Gastrocnemius medialis (tissue), 4 donors: ENCODE measurements at regions not wholly inside any gene's neighbourhood (a gene's known extent, or its start where the extent isn't known, plus 50 kb on each side); places are given as distances from the start of the nearest gene placed in this dataset.

Experiments
- ATAC-seq, 2 donors: fragments of 150-250 bp; one replicate each; pipeline ENCODE4 v1.9.1; 2016
- DNase-seq, 2 donors: peaks; one replicate each; pipeline ENCODE4 v3.0.0-alpha.2; 2019
- H3K27ac ChIP-seq, 4 donors: fragments of 200-600 bp; sonication (generic); 1 replicate in 1 of 4; 2 replicates in 3 of 4; pipeline ENCODE4 v1.5.1; 2016 to 2018; ENCODE audit warnings: mild to moderate bottlenecking in 2 of 4, moderate library complexity in 1 of 4
- H3K27me3 ChIP-seq, 3 donors: fragments of 200-600 bp; sonication (generic) in 2 of 3; 1 replicate in 1 of 3; 2 replicates in 2 of 3; pipeline versions ENCODE4 v1.5.1 to v1.6.0; 2016 to 2019; ENCODE audit warnings: mild to moderate bottlenecking in 1 of 3, moderate library complexity in 1 of 3
- H3K36me3 ChIP-seq, 2 donors: fragments of 200-600 bp; sonication (generic) in 1 of 2; one replicate each; pipeline ENCODE4 v1.5.1; 2017 to 2018
- H3K4me1 ChIP-seq, 2 donors: fragments of 200-600 bp; sonication (generic) in 1 of 2; one replicate each; pipeline ENCODE4 v1.5.1; 2016 to 2017; ENCODE audit warnings: mild to moderate bottlenecking in 2 of 2
- H3K4me3 ChIP-seq, 4 donors: fragments of 200-600 bp; sonication (generic) in 3 of 4; 1 replicate in 1 of 4; 2 replicates in 3 of 4; pipeline ENCODE4 v1.5.1; 2016 to 2019; ENCODE audit warnings: mild to moderate bottlenecking in 2 of 4
- H3K9me3 ChIP-seq, 3 donors: fragments of 200-600 bp; sonication (generic) in 2 of 3; 1 replicate in 1 of 3; 2 replicates in 2 of 3; pipeline ENCODE4 v1.5.1; 2016 to 2019
- POLR2A ChIP-seq, 2 donors: fragments of 450-650 bp; IDR thresholded peaks; one replicate each; pipeline ENCODE4 v1.6.1; 2017; ENCODE audit warnings: antibody characterized with exemption in 2 of 2, mild to moderate bottlenecking in 2 of 2, moderate library complexity in 2 of 2
- in situ Hi-C, 4 donors: fragments of 200-750 bp; cut with MboI; loops; one replicate each; pipeline versions ENCODE4 v1.15.0 to v1.8.0; 2017; ENCODE audit warnings: low sequenced_read_pairs in 4 of 4
- intact Hi-C: fragments of 100-400 bp; cut with DNase I; formaldehyde crosslinking; loops from one replicate; pipeline ENCODE4 v1.15.1; 2023; ENCODE audit warnings: low total_unique reads
- TF ChIP-seq, protein P1 (sequence below), 5 experiments: fragments of 450-650 bp in 3 of 5; fragments of 200-600 bp in 2 of 5; sonication (generic) in 2 of 5; IDR thresholded peaks in 4 of 5; conservative IDR thresholded peaks in 1 of 5; 1 replicate in 4 of 5; 2 replicates in 1 of 5; pipeline ENCODE4 v1.5.1; 2016 to 2019; ENCODE audit warnings: antibody characterized with exemption in 5 of 5, mild to moderate bottlenecking in 3 of 5, moderate library complexity in 3 of 5

DNA sequence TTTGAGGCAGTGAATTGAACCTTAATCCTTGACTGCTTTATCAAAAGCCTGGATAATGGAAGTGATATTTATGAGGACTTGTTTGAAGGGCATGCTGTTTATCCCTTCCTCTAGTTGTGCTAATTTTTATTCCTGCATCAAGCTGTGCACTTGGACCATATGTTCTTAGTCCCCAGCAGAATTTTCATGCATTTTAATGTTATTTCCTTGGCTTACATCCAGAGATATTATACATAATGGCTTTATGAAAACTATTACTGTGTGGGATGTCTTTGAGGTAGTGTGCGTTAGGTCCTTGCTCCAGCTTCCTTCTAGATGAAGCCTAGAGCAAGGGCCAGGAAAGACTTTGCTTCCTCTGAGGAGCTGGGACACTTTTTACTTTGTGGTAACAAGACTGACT, 378.4 kb downstream of the LPIN1 start:
- ATAC-seq (no peak), DNase-seq (no peak)
- Histone ChIP-seq H3K36me3 (no peaks in the 10 kb centered on the region), H3K9me3 (no peaks in the 10 kb centered on the region), H3K27me3 (no peaks in the 10 kb centered on the region), H3K4me1 (no peaks in the 10 kb centered on the region), H3K27ac (no peak overlapping the region), H3K4me3 (no peak overlapping the region)
- no peak for TF ChIP-seq POLR2A (IDR thresholded peaks at IDR 0.05)
- TF ChIP-seq, protein P1, sequence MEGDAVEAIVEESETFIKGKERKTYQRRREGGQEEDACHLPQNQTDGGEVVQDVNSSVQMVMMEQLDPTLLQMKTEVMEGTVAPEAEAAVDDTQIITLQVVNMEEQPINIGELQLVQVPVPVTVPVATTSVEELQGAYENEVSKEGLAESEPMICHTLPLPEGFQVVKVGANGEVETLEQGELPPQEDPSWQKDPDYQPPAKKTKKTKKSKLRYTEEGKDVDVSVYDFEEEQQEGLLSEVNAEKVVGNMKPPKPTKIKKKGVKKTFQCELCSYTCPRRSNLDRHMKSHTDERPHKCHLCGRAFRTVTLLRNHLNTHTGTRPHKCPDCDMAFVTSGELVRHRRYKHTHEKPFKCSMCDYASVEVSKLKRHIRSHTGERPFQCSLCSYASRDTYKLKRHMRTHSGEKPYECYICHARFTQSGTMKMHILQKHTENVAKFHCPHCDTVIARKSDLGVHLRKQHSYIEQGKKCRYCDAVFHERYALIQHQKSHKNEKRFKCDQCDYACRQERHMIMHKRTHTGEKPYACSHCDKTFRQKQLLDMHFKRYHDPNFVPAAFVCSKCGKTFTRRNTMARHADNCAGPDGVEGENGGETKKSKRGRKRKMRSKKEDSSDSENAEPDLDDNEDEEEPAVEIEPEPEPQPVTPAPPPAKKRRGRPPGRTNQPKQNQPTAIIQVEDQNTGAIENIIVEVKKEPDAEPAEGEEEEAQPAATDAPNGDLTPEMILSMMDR (IDR thresholded peaks at IDR 0.05 in 4 of 5, conservative IDR thresholded peaks at IDR 0.05 in 1 of 5): no peak
- intact Hi-C loops: no loop called here
- in situ Hi-C loops: no loop called here

- no peak overlapping the region for H3K27ac ChIP-seq
- DNase-seq: no peak
- intact Hi-C loops (no loop called here), in situ Hi-C loops (no loop called here)
- no peak for ATAC-seq
- no peak overlapping the region for H3K4me3 ChIP-seq
- no peaks in the 10 kb centered on the region for H3K27me3 ChIP-seq
- H3K9me3 ChIP-seq: no peaks in the 10 kb centered on the region
- no peaks in the 10 kb centered on the region for H3K4me1 ChIP-seq
- TF ChIP-seq POLR2A (IDR thresholded peaks at IDR 0.05): no peak
- TF ChIP-seq, protein P1 (IDR thresholded peaks at IDR 0.05 in 4 of 5, conservative IDR thresholded peaks at IDR 0.05 in 1 of 5): no peak
- H3K36me3 ChIP-seq: no peaks in the 10 kb centered on the region
Observed at GRCh38 chr2:12126318-12126717, 379.9 kb downstream of the LPIN1 start.

GRCh38 chr2:12127638-12128037, 381.2 kb downstream of the LPIN1 start:
- H3K36me3 ChIP-seq: no peaks in the 10 kb centered on the region
- H3K4me3 ChIP-seq: no peak overlapping the region
- in situ Hi-C loops (no loop called here), intact Hi-C loops (no loop called here)
- ATAC-seq: no peak
- H3K27me3 ChIP-seq: no peaks in the 10 kb centered on the region
- H3K27ac ChIP-seq: no peak overlapping the region
- TF ChIP-seq, protein P1 (IDR thresholded peaks at IDR 0.05 in 4 of 5, conservative IDR thresholded peaks at IDR 0.05 in 1 of 5): no peak
- no peak for TF ChIP-seq POLR2A (IDR thresholded peaks at IDR 0.05)
- H3K9me3 ChIP-seq: no peaks in the 10 kb centered on the region
- DNase-seq: no peak
- no peaks in the 10 kb centered on the region for H3K4me1 ChIP-seq

DNA sequence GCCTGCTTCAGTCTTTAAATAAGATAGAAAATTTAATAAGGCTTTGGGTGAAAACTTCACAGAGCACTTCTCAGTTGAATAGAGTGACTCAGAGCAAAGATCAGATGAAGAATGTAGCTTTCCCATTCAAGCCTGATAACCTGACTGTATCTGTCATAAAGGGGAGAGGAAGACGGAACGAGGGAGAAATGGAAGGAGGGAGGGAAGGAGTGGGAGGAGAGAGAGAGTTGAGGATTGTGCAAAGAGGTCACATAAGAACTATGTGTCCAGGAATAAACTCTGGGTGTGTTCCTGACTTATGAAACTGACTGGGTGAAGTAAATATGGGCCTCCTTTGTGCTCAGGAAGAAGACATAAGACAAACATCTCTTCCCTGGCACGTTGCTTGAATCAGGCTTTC, 385.5 kb downstream of the LPIN1 start:
- no peaks in the 10 kb centered on the region for H3K27me3 ChIP-seq
- no peak overlapping the region for H3K4me3 ChIP-seq
- DNase-seq: peak in 1 of 2 donors; percentile 10
- in situ Hi-C loops: no loop called here
- TF ChIP-seq, protein P1 (IDR thresholded peaks at IDR 0.05 in 4 of 5, conservative IDR thresholded peaks at IDR 0.05 in 1 of 5): no peak
- no peak for TF ChIP-seq POLR2A (IDR thresholded peaks at IDR 0.05)
- intact Hi-C loops: no loop called here
- peak; percentile 69 to 89 for ATAC-seq
- H3K36me3 ChIP-seq: no peaks in the 10 kb centered on the region
- H3K9me3 ChIP-seq: no peaks in the 10 kb centered on the region
- no peaks in the 10 kb centered on the region for H3K4me1 ChIP-seq
- peak overlapping the region in 1 of 4 donors; percentile 20 for H3K27ac ChIP-seq

GRCh38 chr2:12141618-12142258, 395.3 kb downstream of the LPIN1 start:
- DNase-seq: no peak
- Histone ChIP-seq H3K4me1 (no peaks in the 10 kb centered on the region), H3K4me3 (no peak overlapping the region), H3K27ac (no peak overlapping the region), H3K36me3 (no peaks in the 10 kb centered on the region), H3K9me3 (no peaks in the 10 kb centered on the region), H3K27me3 (no peaks in the 10 kb centered on the region)
- intact Hi-C loops: no loop called here
- TF ChIP-seq, protein P1 (IDR thresholded peaks at IDR 0.05 in 4 of 5, conservative IDR thresholded peaks at IDR 0.05 in 1 of 5): no peak
- TF ChIP-seq POLR2A (IDR thresholded peaks at IDR 0.05): no peak
- ATAC-seq: no peak
- in situ Hi-C loops: no loop called here
